IPS DF 6.9 (cell line): ENCODE measurements at regions not wholly inside any gene's neighbourhood (a gene's known extent, or its start where the extent isn't known, plus 50 kb on each side); places are given as distances from the start of the nearest gene placed in this dataset.

Experiments used
- DNase-seq: peaks from one replicate; pipeline ENCODE4 v3.0.0-alpha.2; 2013; ENCODE audit warnings: low read depth, low spot score
- H3K27ac ChIP-seq: one replicate; pipeline ENCODE4 v1.5.1; 2013; ENCODE audit warnings: low read length, control low read depth
- H3K27me3 ChIP-seq: 2 replicates; pipeline ENCODE4 v1.6.1; 2013; ENCODE audit warnings: mild to moderate bottlenecking, low read length; ENCODE audit not compliant: control insufficient read depth, insufficient read depth
- H3K36me3 ChIP-seq: 2 replicates; pipeline ENCODE4 v1.6.1; 2013; ENCODE audit warnings: low read length; ENCODE audit not compliant: control insufficient read depth, insufficient read depth
- H3K4me1 ChIP-seq: 2 replicates; pipeline ENCODE4 v1.6.1; 2013; ENCODE audit warnings: low read length; ENCODE audit not compliant: control insufficient read depth, insufficient read depth
- H3K4me3 ChIP-seq: 2 replicates; pipeline ENCODE4 v1.5.1; 2013; ENCODE audit warnings: mild to moderate bottlenecking, low read length
- H3K9me3 ChIP-seq: 2 replicates; pipeline ENCODE4 v1.6.1; 2013; ENCODE audit warnings: low read length, inconsistent platforms; ENCODE audit not compliant: control insufficient read depth, insufficient read depth
- WGBS: extraction: QIAGEN DNeasy Blood & Tissue Kit; methylation state at CpG from one replicate; pipeline ENCODE4 v1.1.7; 2013; ENCODE audit warnings: mixed read lengths, missing lambda C conversion rate; ENCODE audit not compliant: insufficient read length, insufficient coverage; 5-methylcytosine and 5-hydroxymethylcytosine counted together

GRCh38 chr5:86970361-86970760 is 297.3 kb upstream of the RASA1 start:
- no CpG with 5 or more reads among the region's 3 CpGs for WGBS
- Histone ChIP-seq H3K4me3 (no peak overlapping the region), H3K4me1 (0 out of 2 replicates have a peak, but pooled peaks cover 1% of the 10 kb centered on the region), H3K9me3 (no peaks in the 10 kb centered on the region), H3K36me3 (no peaks in the 10 kb centered on the region), H3K27me3 (no peaks in the 10 kb centered on the region), H3K27ac (no peak overlapping the region)
- no peak for DNase-seq

- Histone ChIP-seq H3K27ac (no peak overlapping the region), H3K4me3 (no peak overlapping the region), H3K4me1 (0 out of 2 replicates have a peak, but pooled peaks cover 1% of the 10 kb centered on the region), H3K9me3 (no peaks in the 10 kb centered on the region), H3K36me3 (no peaks in the 10 kb centered on the region), H3K27me3 (no peaks in the 10 kb centered on the region)
- no CpG with 5 or more reads among the region's 4 CpGs for WGBS
- DNase-seq: no peak
Observed at GRCh38 chr5:86971034-86971571, 296.6 kb upstream of the RASA1 start.

- DNase-seq: no peak
- H3K9me3 ChIP-seq: no peaks in the 10 kb centered on the region
- no peaks in the 10 kb centered on the region for H3K4me1 ChIP-seq
- no peaks in the 10 kb centered on the region for H3K36me3 ChIP-seq
- no peak overlapping the region for H3K4me3 ChIP-seq
- no CpG with 5 or more reads among the region's 1 CpG for WGBS
- H3K27ac ChIP-seq: no peak overlapping the region
- H3K27me3 ChIP-seq: no peaks in the 10 kb centered on the region
Observed at GRCh38 chr5:86974955-86975354, 292.7 kb upstream of the RASA1 start.

GRCh38 chr5:86977190-86977589 is 290.5 kb upstream of the RASA1 start:
- Histone ChIP-seq H3K9me3 (no peaks in the 10 kb centered on the region), H3K4me1 (no peaks in the 10 kb centered on the region), H3K27me3 (no peaks in the 10 kb centered on the region), H3K27ac (no peak overlapping the region), H3K36me3 (no peaks in the 10 kb centered on the region), H3K4me3 (no peak overlapping the region)
- no peak for DNase-seq
- WGBS: no CpG with 5 or more reads among the region's 3 CpGs

- H3K27ac ChIP-seq: no peak overlapping the region
- no CpG with 5 or more reads among the region's 5 CpGs for WGBS
- H3K36me3 ChIP-seq: no peaks in the 10 kb centered on the region
- no peak overlapping the region for H3K4me3 ChIP-seq
- no peaks in the 10 kb centered on the region for H3K9me3 ChIP-seq
- no peaks in the 10 kb centered on the region for H3K27me3 ChIP-seq
- H3K4me1 ChIP-seq: no peaks in the 10 kb centered on the region
- DNase-seq: no peak
Observed at GRCh38 chr5:86977808-86978207, 289.9 kb upstream of the RASA1 start.

DNA sequence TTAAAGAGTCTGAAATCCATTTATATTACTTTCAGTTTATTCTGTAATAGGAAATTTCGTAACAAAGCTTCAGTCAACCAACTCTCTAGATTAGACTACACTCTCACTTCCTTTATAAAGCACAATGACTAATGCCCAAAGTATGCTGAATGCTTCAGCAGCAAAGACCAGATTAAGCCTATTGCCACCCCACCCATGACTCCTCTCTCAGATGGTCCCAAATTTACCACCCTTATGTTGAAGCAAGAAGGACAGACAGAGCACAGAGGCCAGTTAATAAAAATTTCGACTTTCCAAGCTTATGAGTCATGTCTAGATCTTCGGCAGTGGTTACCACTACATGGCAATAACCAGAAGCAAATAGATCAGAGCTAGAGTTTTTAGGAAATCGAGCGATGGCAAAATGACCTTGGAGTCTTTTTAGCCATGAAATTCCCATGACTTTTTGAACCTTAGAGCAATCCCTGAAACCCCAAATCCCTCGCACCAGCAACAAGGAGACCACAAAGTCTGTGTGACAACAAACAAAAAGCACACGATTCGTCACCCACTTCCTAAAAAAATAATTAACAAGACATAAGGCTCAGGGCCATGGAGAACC is 287.8 kb upstream of the RASA1 start:
- no peaks in the 10 kb centered on the region for H3K27me3 ChIP-seq
- no peak overlapping the region for H3K27ac ChIP-seq
- no peak overlapping the region for H3K4me3 ChIP-seq
- H3K9me3 ChIP-seq: no peaks in the 10 kb centered on the region
- H3K4me1 ChIP-seq: no peaks in the 10 kb centered on the region
- H3K36me3 ChIP-seq: no peaks in the 10 kb centered on the region
- no peak for DNase-seq
- no CpG with 5 or more reads among the region's 8 CpGs for WGBS

- no peaks in the 10 kb centered on the region for H3K36me3 ChIP-seq
- H3K27ac ChIP-seq: no peak overlapping the region
- H3K4me1 ChIP-seq: no peaks in the 10 kb centered on the region
- H3K4me3 ChIP-seq: no peak overlapping the region
- no peaks in the 10 kb centered on the region for H3K27me3 ChIP-seq
- H3K9me3 ChIP-seq: no peaks in the 10 kb centered on the region
- DNase-seq: no peak
Observed at GRCh38 chr5:86981898-86982297, 285.8 kb upstream of the RASA1 start.

DNA sequence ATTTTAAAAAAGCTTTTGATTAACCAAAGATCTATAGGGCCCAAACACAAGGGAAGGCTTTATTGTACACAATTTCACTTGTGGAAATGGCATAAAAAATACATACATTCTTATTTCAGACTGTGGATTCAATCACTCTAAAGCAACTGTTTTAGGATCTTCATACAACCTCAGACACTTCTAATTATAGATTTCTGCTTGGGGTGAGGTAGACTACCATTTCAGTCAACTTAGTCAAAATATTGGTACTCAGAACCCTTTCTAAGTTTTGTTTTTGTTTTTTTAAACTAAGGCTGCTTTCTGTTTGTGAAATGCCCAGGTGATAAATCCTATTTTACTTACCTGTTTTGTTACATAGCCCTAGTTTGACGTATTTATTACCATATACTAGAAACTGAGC is 284.5 kb upstream of the RASA1 start:
- H3K9me3 ChIP-seq: no peaks in the 10 kb centered on the region
- no peak overlapping the region for H3K27ac ChIP-seq
- H3K36me3 ChIP-seq: no peaks in the 10 kb centered on the region
- H3K4me1 ChIP-seq: no peaks in the 10 kb centered on the region
- H3K4me3 ChIP-seq: no peak overlapping the region
- DNase-seq: no peak
- WGBS: no CpG with 5 or more reads among the region's 1 CpG
- H3K27me3 ChIP-seq: no peaks in the 10 kb centered on the region

GRCh38 chr5:86986837-86987236 is 280.8 kb upstream of the RASA1 start:
- Histone ChIP-seq H3K9me3 (no peaks in the 10 kb centered on the region), H3K27me3 (no peaks in the 10 kb centered on the region), H3K27ac (no peak overlapping the region), H3K4me3 (no peak overlapping the region), H3K4me1 (no peaks in the 10 kb centered on the region), H3K36me3 (no peaks in the 10 kb centered on the region)
- no CpG with 5 or more reads among the region's 3 CpGs for WGBS
- no peak for DNase-seq

DNA sequence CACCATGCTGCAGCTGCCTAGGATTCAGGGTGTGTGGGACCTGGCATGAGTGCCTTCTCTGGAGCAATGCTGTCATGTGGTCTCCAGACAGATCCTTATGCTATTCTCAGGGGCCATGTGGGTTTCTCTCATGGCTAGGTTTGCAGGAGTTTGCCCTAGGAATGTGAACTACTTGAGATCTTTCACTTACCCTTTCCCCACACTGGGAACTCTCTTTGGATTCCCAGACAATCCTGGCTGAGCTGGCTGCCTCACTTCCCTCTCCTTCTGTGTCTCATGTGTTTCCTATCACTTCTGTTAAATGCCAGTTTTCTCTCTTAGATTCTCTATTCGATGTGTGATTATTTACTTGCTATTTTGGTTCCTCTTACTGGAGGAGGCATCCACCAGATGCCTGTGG is 270.2 kb upstream of the RASA1 start:
- Histone ChIP-seq H3K27me3 (no peaks in the 10 kb centered on the region), H3K9me3 (no peaks in the 10 kb centered on the region), H3K4me1 (no peaks in the 10 kb centered on the region), H3K4me3 (no peak overlapping the region), H3K27ac (no peak overlapping the region), H3K36me3 (no peaks in the 10 kb centered on the region)
- WGBS: no CpG with 5 or more reads among the region's 1 CpG
- DNase-seq: no peak

- no CpG with 5 or more reads among the region's 5 CpGs for WGBS
- no peaks in the 10 kb centered on the region; the same call in 1 of the 2 replicates for H3K27me3 ChIP-seq
Observed at GRCh38 chr5:86999951-87000350, 267.7 kb upstream of the RASA1 start.

More at GRCh38 chr5:86999951-87000350, 267.7 kb upstream of the RASA1 start:
- Histone ChIP-seq H3K4me3 (no peak overlapping the region), H3K36me3 (no peaks in the 10 kb centered on the region), H3K9me3 (no peaks in the 10 kb centered on the region), H3K27ac (no peak overlapping the region), H3K4me1 (no peaks in the 10 kb centered on the region)
- no peak for DNase-seq
